ENCODE measurements at regions not wholly inside any gene's neighbourhood (a gene's known extent, or its start where the extent isn't known, plus 50 kb on each side); places are given as distances from the start of the nearest gene placed in this dataset.

- Histone ChIP-seq H3K4me3 (ENCODE audit: low read length in 3 of 3) (no peak overlapping the region), H3K27ac (ENCODE audit: low read depth in 2 of 2, low read length in 2 of 2) (no peak overlapping the region), H3K9me3 (ENCODE audit: control insufficient read depth in 2 of 3, insufficient read depth in 1 of 3, low read length in 3 of 3) (no peaks in the 10 kb centered on the region), H3K9ac (ENCODE audit: low read length in 3 of 3) (no peak overlapping the region), H3K4me1 (ENCODE audit: control insufficient read depth in 2 of 3, insufficient read depth in 2 of 3, low read depth in 1 of 3, low read length in 3 of 3) (peaks cover 0 to 4% (median 0%) of the 10 kb centered on the region in 3 donors), H3K36me3 (ENCODE audit: control insufficient read depth in 2 of 3, insufficient read depth in 3 of 3, low read length in 3 of 3) (no peaks in the 10 kb centered on the region), H3K27me3 (ENCODE audit: control insufficient read depth, insufficient read depth, low read length) (no peaks in the 10 kb centered on the region)
- intact Hi-C loops (cut with DNase I) = no loop called here
- no peak for TF ChIP-seq CTCF (IDR thresholded peaks at IDR 0.05; ENCODE audit: borderline replicate concordance, extremely low read depth, insufficient read depth)
- FAIRE-seq (no peak), DNase-seq (no peak)
These were observed 223.9 kb downstream of the SREK1 start for GRCh38 chr5:66367814-66368541.

- DNase-seq (no peak), FAIRE-seq (no peak)
- peaks cover 0 to 4% (median 0%) of the 10 kb centered on the region in 3 donors for H3K4me1 ChIP-seq (ENCODE audit: control insufficient read depth in 2 of 3, insufficient read depth in 2 of 3, low read depth in 1 of 3, low read length in 3 of 3)
- no peak overlapping the region for H3K9ac ChIP-seq (ENCODE audit: low read length in 3 of 3)
- no peaks in the 10 kb centered on the region for H3K36me3 ChIP-seq (ENCODE audit: control insufficient read depth in 2 of 3, insufficient read depth in 3 of 3, low read length in 3 of 3)
- H3K27ac ChIP-seq (ENCODE audit: low read depth in 2 of 2, low read length in 2 of 2) = no peak overlapping the region
- H3K27me3 ChIP-seq (ENCODE audit: control insufficient read depth, insufficient read depth, low read length) = no peaks in the 10 kb centered on the region
- no peak for TF ChIP-seq CTCF (IDR thresholded peaks at IDR 0.05; ENCODE audit: borderline replicate concordance, extremely low read depth, insufficient read depth)
- no peak overlapping the region for H3K4me3 ChIP-seq (ENCODE audit: low read length in 3 of 3)
- H3K9me3 ChIP-seq (ENCODE audit: control insufficient read depth in 2 of 3, insufficient read depth in 1 of 3, low read length in 3 of 3) = no peaks in the 10 kb centered on the region
- intact Hi-C loops (cut with DNase I) = no loop called here
These were observed 224.7 kb downstream of the SREK1 start for GRCh38 chr5:66368811-66369210.

GRCh38 chr5:66377747-66378146, 218.4 kb upstream of the MAST4 start:
- intact Hi-C loops (cut with DNase I) = no loop called here
- Histone ChIP-seq H3K4me3 (ENCODE audit: low read length in 3 of 3) (no peak overlapping the region), H3K27me3 (ENCODE audit: control insufficient read depth, insufficient read depth, low read length) (no peaks in the 10 kb centered on the region), H3K4me1 (ENCODE audit: control insufficient read depth in 2 of 3, insufficient read depth in 2 of 3, low read depth in 1 of 3, low read length in 3 of 3) (no peaks in the 10 kb centered on the region), H3K9me3 (ENCODE audit: control insufficient read depth in 2 of 3, insufficient read depth in 1 of 3, low read length in 3 of 3) (peaks cover 0 to 6% (median 0%) of the 10 kb centered on the region in 3 donors), H3K36me3 (ENCODE audit: control insufficient read depth in 2 of 3, insufficient read depth in 3 of 3, low read length in 3 of 3) (no peaks in the 10 kb centered on the region), H3K9ac (ENCODE audit: low read length in 3 of 3) (no peak overlapping the region), H3K27ac (ENCODE audit: low read depth in 2 of 2, low read length in 2 of 2) (no peak overlapping the region)
- no peak for DNase-seq
- no peak for TF ChIP-seq CTCF (IDR thresholded peaks at IDR 0.05; ENCODE audit: borderline replicate concordance, extremely low read depth, insufficient read depth)
- no peak for FAIRE-seq
